Endothelial cell of umbilical vein (primary cell): ENCODE measurements at regions not wholly inside any gene's neighbourhood (a gene's known extent, or its start where the extent isn't known, plus 50 kb on each side); places are given as distances from the start of the nearest gene placed in this dataset.

ENCODE experiments used
- BruUV-seq: library from RNA; stranded (reverse); fragments of 400-500 nt; replicated peaks from 2 replicates; lab custom pipeline; 2021; lab: Mats Ljungman, UMichigan
- CTCF ChIA-PET: fragments of 300-600, 350-600 bp; sonication (Branson Sonifier 250); formaldehyde crosslinking; loops from one replicate; lab custom pipeline; 2021; ENCODE audit warnings: antibody characterized with exemption, inconsistent platforms; lab: Charles Lee
- POLR2A ChIA-PET: fragments of 300-600, 350-600 bp; sonication (Branson Sonifier 250); formaldehyde crosslinking; loops from one replicate; lab custom pipeline; 2021; ENCODE audit warnings: antibody characterized with exemption, inconsistent platforms; lab: Charles Lee
- DNase-seq: peaks from one replicate; pipeline ENCODE4 v3.0.0-alpha.2; 2011; ENCODE audit warnings: low read depth, low spot score
- FAIRE-seq: peaks from 2 replicates; lab custom pipeline; 2011; peaks lifted over from hg19 to GRCh38; lab: Jason Lieb, UNC
- H2AFZ ChIP-seq: 2 replicates; pipeline ENCODE4 v1.6.0; 2012; ENCODE audit warnings: low read depth, low read length, control low read depth, inconsistent platforms
- H3K27ac ChIP-seq: 2 replicates; pipeline ENCODE4 v1.5.1; 2011; ENCODE audit warnings: low read depth, mild to moderate bottlenecking, control low read depth, low read length, moderate library complexity; ENCODE audit not compliant: insufficient read depth
- H3K27me3 ChIP-seq, 2 experiments: 2 replicates each; pipeline versions ENCODE4 v1.6.0 to v1.6.1; 2011; ENCODE audit warnings: low read length in 2 of 2, mixed read lengths in 1 of 2; ENCODE audit not compliant: control insufficient read depth in 2 of 2, insufficient read depth in 2 of 2
- H3K36me3 ChIP-seq, 2 experiments: 2 replicates in 1 of 2; 3 replicates in 1 of 2; pipeline ENCODE4 v1.5.1; 2011; ENCODE audit warnings: low read length in 2 of 2, mild to moderate bottlenecking in 1 of 2, moderate library complexity in 1 of 2; ENCODE audit not compliant: control insufficient read depth in 2 of 2, insufficient read depth in 2 of 2; ENCODE audit errors: extremely low read depth in 1 of 2
- H3K4me1 ChIP-seq: 3 replicates; pipeline ENCODE4 v1.5.1; 2011; ENCODE audit warnings: mild to moderate bottlenecking, low read length; ENCODE audit not compliant: control insufficient read depth, insufficient read depth; ENCODE audit errors: extremely low read depth
- H3K4me2 ChIP-seq: 2 replicates; pipeline ENCODE4 v1.6.1; 2011; ENCODE audit warnings: low read length, control low read depth, mixed read lengths; ENCODE audit not compliant: insufficient read depth
- H3K4me3 ChIP-seq, 3 experiments: fragments of 200-600 bp in 1 of 3; sonication (generic), shearing (Covaris generic) in 1 of 3; replicated peaks in 1 of 3; 2 replicates each; pipeline ENCODE4 v1.5.1; 2011 to 2016; ENCODE audit warnings: control low read depth in 3 of 3, low read length in 3 of 3, mild to moderate bottlenecking in 2 of 3, inconsistent platforms in 1 of 3, low read depth in 1 of 3, moderate library complexity in 1 of 3; ENCODE audit not compliant: insufficient read depth in 1 of 3
- H3K79me2 ChIP-seq: 2 replicates; pipeline ENCODE4 v1.6.0; 2012; ENCODE audit warnings: low read length, inconsistent platforms; ENCODE audit not compliant: control insufficient read depth, insufficient read depth
- H3K9ac ChIP-seq: replicated peaks from 2 replicates; pipeline ENCODE3; 2011; ENCODE audit warnings: low read length, control low read depth; ENCODE audit not compliant: insufficient read depth; ENCODE audit errors: extremely low read depth
- H3K9me1 ChIP-seq: replicated peaks from 3 replicates; pipeline ENCODE4 v1.6.0; 2011; ENCODE audit warnings: mild to moderate bottlenecking, low read length; ENCODE audit not compliant: control insufficient read depth, insufficient read depth; ENCODE audit errors: extremely low read depth
- H3K9me3 ChIP-seq: replicated peaks from 2 replicates; pipeline ENCODE4 v1.5.1; 2012; ENCODE audit warnings: low read length, inconsistent platforms; ENCODE audit not compliant: control insufficient read depth, insufficient read depth
- H4K20me1 ChIP-seq: replicated peaks from 2 replicates; pipeline ENCODE3; 2011; ENCODE audit warnings: mild to moderate bottlenecking, low read length; ENCODE audit not compliant: control insufficient read depth, insufficient read depth; ENCODE audit errors: extremely low read depth
- EZH2 ChIP-seq: IDR thresholded peaks from 2 replicates; pipeline ENCODE4 v1.6.1; 2012; ENCODE audit warnings: borderline replicate concordance, low read depth, mild to moderate bottlenecking, moderate library complexity, low read length, inconsistent platforms; ENCODE audit not compliant: severe bottlenecking
- FOS ChIP-seq: IDR thresholded peaks from 2 replicates; pipeline ENCODE4 v1.6.1; 2011; ENCODE audit warnings: mild to moderate bottlenecking, low read length, moderate library complexity, borderline replicate concordance; ENCODE audit not compliant: insufficient read depth
- GATA2 ChIP-seq: IDR thresholded peaks from 2 replicates; pipeline ENCODE4 v1.7.0; 2011; ENCODE audit warnings: low read depth, mild to moderate bottlenecking, moderate library complexity, mixed read lengths, low read length; ENCODE audit not compliant: insufficient read length, insufficient read depth
- JUN ChIP-seq: IDR thresholded peaks from 2 replicates; pipeline ENCODE4 v1.6.1; 2011; ENCODE audit warnings: borderline replicate concordance, low read depth; ENCODE audit not compliant: insufficient read length, insufficient read depth
- MYC ChIP-seq: IDR thresholded peaks from one replicate; pipeline ENCODE4 v1.6.1; 2011; ENCODE audit warnings: mild to moderate bottlenecking, low read depth, low read length
- POLR2A ChIP-seq: IDR thresholded peaks from 2 replicates; pipeline ENCODE4 v1.6.1; 2012; ENCODE audit warnings: low read depth, mild to moderate bottlenecking, control low read depth, low read length
- POLR2AphosphoS5 ChIP-seq: IDR thresholded peaks from 2 replicates; pipeline ENCODE4 v1.6.1; 2012; ENCODE audit warnings: low read depth, mild to moderate bottlenecking, control low read depth, low read length, moderate library complexity; ENCODE audit not compliant: insufficient read depth
- dilution Hi-C: fragments of 300-500 bp; cut with MboI; formaldehyde crosslinking; loops from one replicate; pipeline ENCODE4 v1.15.0; 2019; ENCODE audit warnings: low sequenced_read_pairs; ENCODE audit not compliant: extremely low pct_ligation_motif_present
- intact Hi-C: fragments of 100-400 bp; cut with micrococcal nuclease; formaldehyde crosslinking; loops from one replicate; pipeline ENCODE4 v1.10.0; 2022
- TF ChIP-seq, protein P1 (sequence below): IDR thresholded peaks from 2 replicates; pipeline ENCODE4 v1.6.1; 2011; ENCODE audit not compliant: insufficient read depth, insufficient read length
- TF ChIP-seq, protein P2 (sequence below), 2 donors: IDR thresholded peaks; 1 replicate in 1 of 2; 2 replicates in 1 of 2; pipeline ENCODE4 v1.5.1; 2011; ENCODE audit warnings: low read length in 2 of 2, mild to moderate bottlenecking in 2 of 2, moderate library complexity in 2 of 2, control low read depth in 1 of 2, inconsistent platforms in 1 of 2, low read depth in 1 of 2; ENCODE audit not compliant: insufficient read depth in 1 of 2; ENCODE audit errors: extremely low read depth in 1 of 2

DNA sequence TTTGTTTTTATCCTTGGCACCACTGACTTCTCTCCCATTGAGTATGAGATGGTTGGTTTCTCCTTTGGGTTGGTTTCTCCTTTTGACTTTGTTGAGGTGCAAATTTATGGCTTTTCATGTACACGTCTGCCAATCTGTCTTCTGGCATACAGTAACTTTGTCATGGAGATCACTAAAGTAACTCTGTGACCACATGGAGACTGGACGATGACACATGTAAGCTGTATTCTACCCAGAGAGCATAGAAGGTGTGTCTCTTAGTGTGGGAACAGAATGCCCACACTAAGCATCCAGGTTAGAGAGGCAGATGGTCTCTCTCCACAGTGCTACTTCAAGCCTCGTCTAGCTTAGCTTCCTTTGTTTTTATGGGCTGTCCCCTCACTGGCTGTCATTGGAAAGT, 897.5 kb downstream of the SUCLG1 start:
- dilution Hi-C loops (no loop called here), intact Hi-C loops (no loop called here)
- Histone ChIP-seq H2AFZ (no peak overlapping the region), H3K4me2 (no peak overlapping the region), H3K36me3 (no peaks in the 10 kb centered on the region), H3K9ac (no peak overlapping the region), H3K4me3 (no peak overlapping the region), H3K27me3 (no peaks in the 10 kb centered on the region), H3K27ac (no peak overlapping the region), H3K4me1 (no peaks in the 10 kb centered on the region), H3K79me2 (no peaks in the 10 kb centered on the region), H3K9me3 (no peaks in the 10 kb centered on the region), H3K9me1 (no peaks in the 10 kb centered on the region), H4K20me1 (no peaks in the 10 kb centered on the region)
- DNase-seq (no peak), FAIRE-seq (no peak)
- ChIA-PET POLR2A (no interaction called here), CTCF (no interaction called here)
- no TSS peak for BruUV-seq
- TF ChIP-seq, protein P1, sequence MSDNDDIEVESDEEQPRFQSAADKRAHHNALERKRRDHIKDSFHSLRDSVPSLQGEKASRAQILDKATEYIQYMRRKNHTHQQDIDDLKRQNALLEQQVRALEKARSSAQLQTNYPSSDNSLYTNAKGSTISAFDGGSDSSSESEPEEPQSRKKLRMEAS, result no peak
- TF ChIP-seq, protein P2, sequence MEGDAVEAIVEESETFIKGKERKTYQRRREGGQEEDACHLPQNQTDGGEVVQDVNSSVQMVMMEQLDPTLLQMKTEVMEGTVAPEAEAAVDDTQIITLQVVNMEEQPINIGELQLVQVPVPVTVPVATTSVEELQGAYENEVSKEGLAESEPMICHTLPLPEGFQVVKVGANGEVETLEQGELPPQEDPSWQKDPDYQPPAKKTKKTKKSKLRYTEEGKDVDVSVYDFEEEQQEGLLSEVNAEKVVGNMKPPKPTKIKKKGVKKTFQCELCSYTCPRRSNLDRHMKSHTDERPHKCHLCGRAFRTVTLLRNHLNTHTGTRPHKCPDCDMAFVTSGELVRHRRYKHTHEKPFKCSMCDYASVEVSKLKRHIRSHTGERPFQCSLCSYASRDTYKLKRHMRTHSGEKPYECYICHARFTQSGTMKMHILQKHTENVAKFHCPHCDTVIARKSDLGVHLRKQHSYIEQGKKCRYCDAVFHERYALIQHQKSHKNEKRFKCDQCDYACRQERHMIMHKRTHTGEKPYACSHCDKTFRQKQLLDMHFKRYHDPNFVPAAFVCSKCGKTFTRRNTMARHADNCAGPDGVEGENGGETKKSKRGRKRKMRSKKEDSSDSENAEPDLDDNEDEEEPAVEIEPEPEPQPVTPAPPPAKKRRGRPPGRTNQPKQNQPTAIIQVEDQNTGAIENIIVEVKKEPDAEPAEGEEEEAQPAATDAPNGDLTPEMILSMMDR (IDR thresholded peaks at IDR 0.05; ENCODE audit: extremely low read depth in 1 of 2, insufficient read depth in 1 of 2, low read depth in 1 of 2, low read length in 2 of 2), result no peak
- TF ChIP-seq POLR2AphosphoS5 (no peak), MYC (no peak), POLR2A (no peak), GATA2 (no peak), JUN (no peak), FOS (no peak), EZH2 (no peak)
